ENCODE measurements at regions not wholly inside any gene's neighbourhood (a gene's known extent, or its start where the extent isn't known, plus 50 kb on each side); places are given as distances from the start of the nearest gene placed in this dataset.

DNA sequence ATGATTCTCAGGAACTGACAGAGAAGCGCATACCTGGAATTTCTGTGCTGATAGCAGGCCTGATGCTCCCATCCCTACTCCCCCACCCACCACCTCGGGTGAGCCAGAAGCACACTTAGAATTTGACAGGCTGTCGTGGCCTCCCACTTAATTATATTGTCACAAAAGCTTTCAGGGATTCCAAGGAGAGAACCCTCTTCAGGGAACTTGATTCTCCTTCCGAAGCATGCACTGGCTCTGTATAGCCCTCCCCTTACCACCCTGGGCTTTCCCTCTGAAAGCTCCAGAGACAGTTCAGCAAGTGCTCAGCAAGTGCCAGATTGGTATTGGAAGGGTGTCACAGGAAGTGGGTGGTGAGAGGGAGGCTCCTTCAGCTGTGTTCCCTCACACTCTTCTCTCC is 252.5 kb upstream of the SIX2 start:
- TF ChIP-seq POLR2AphosphoS5 (IDR thresholded peaks at IDR 0.05) (no peak), POLR2A (IDR thresholded peaks at IDR 0.05; ENCODE audit: low read depth) (no peak)
- TF ChIP-seq, protein P1, sequence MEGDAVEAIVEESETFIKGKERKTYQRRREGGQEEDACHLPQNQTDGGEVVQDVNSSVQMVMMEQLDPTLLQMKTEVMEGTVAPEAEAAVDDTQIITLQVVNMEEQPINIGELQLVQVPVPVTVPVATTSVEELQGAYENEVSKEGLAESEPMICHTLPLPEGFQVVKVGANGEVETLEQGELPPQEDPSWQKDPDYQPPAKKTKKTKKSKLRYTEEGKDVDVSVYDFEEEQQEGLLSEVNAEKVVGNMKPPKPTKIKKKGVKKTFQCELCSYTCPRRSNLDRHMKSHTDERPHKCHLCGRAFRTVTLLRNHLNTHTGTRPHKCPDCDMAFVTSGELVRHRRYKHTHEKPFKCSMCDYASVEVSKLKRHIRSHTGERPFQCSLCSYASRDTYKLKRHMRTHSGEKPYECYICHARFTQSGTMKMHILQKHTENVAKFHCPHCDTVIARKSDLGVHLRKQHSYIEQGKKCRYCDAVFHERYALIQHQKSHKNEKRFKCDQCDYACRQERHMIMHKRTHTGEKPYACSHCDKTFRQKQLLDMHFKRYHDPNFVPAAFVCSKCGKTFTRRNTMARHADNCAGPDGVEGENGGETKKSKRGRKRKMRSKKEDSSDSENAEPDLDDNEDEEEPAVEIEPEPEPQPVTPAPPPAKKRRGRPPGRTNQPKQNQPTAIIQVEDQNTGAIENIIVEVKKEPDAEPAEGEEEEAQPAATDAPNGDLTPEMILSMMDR (IDR thresholded peaks at IDR 0.05): no peak

All from esophagus muscularis mucosa (tissue), 3 donors.